Activated CD8-positive, alpha-beta T cell treated with anti-CD3 and anti-CD28 coated beads for 36 hours (primary cell): ENCODE measurements at regions not wholly inside any gene's neighbourhood (a gene's known extent, or its start where the extent isn't known, plus 50 kb on each side); places are given as distances from the start of the nearest gene placed in this dataset.
A peak's percentile ranks its signal among the peaks of the same experiment; 100 is the strongest.

Source experiments
- ATAC-seq: fragments of 200-7000 bp; cut with Tn5 transposase; one replicate; pipeline ENCODE4 v1.10.0; 2021; ENCODE audit warnings: mild to moderate bottlenecking, moderate library complexity
- CTCF ChIA-PET: fragments of 350-600 bp; sonication (Branson Sonifier 250); formaldehyde crosslinking; loops from one replicate; lab custom pipeline; 2021; ENCODE audit warnings: antibody characterized with exemption; lab: Charles Lee
- POLR2A ChIA-PET: fragments of 350-600 bp; sonication (Branson Sonifier 250); formaldehyde crosslinking; loops from one replicate; lab custom pipeline; 2021; ENCODE audit warnings: antibody characterized with exemption; lab: Charles Lee
- DNase-seq: peaks from one replicate; pipeline ENCODE4 v3.0.0-alpha.2; 2020
- H3K27ac Mint-ChIP-seq: one replicate; pipeline ENCODE4 v1.8.0; 2021; ENCODE audit warnings: mild to moderate bottlenecking, mixed read lengths
- H3K27me3 Mint-ChIP-seq: one replicate; pipeline ENCODE4 v1.8.0; 2021; ENCODE audit warnings: mixed read lengths
- H3K36me3 Mint-ChIP-seq: one replicate; pipeline ENCODE4 v1.8.0; 2021; ENCODE audit warnings: low read depth, mixed read lengths
- H3K4me1 Mint-ChIP-seq: one replicate; pipeline ENCODE4 v1.8.0; 2021; ENCODE audit warnings: low read depth, mixed read lengths
- H3K4me3 Mint-ChIP-seq: one replicate; pipeline ENCODE4 v1.8.0; 2021; ENCODE audit warnings: mild to moderate bottlenecking, moderate library complexity, mixed read lengths
- H3K9me3 Mint-ChIP-seq: one replicate; pipeline ENCODE4 v1.8.0; 2021; ENCODE audit warnings: mixed read lengths
- CTCF ChIP-seq: fragments of 200-600 bp; IDR thresholded peaks from one replicate; pipeline ENCODE4 v1.8.0; 2022; ENCODE audit warnings: antibody characterized with exemption, mild to moderate bottlenecking
- intact Hi-C: fragments of 100-400 bp; cut with micrococcal nuclease; formaldehyde crosslinking; loops from one replicate; pipeline ENCODE4 v1.10.0; 2022

GRCh38 chr14:66389481-66389880 lies 96.7 kb upstream of the CCDC196 start:
- no peaks in the 10 kb centered on the region for H3K9me3 Mint-ChIP-seq
- DNase-seq (no peak), ATAC-seq (no peak)
- H3K27ac Mint-ChIP-seq, result no peak overlapping the region
- H3K4me3 Mint-ChIP-seq, result no peak overlapping the region
- no peaks in the 10 kb centered on the region for H3K36me3 Mint-ChIP-seq
- H3K27me3 Mint-ChIP-seq, result no peaks in the 10 kb centered on the region
- intact Hi-C loops, result no loop called here
- ChIA-PET CTCF (interaction anchor here (0.9 kb wide), 1 partner anchor 30 kb away, joined by 4 read pairs; no protein-coding TSS in a partner anchor), POLR2A (no interaction called here)
- no peak for TF ChIP-seq CTCF
- H3K4me1 Mint-ChIP-seq, result no peaks in the 10 kb centered on the region

- no peak for TF ChIP-seq CTCF
- Mint-ChIP-seq H3K4me1 (peaks cover 13% of the 10 kb centered on the region), H3K27ac (no peak overlapping the region), H3K36me3 (no peaks in the 10 kb centered on the region), H3K4me3 (no peak overlapping the region), H3K27me3 (no peaks in the 10 kb centered on the region), H3K9me3 (no peaks in the 10 kb centered on the region)
- DNase-seq (peak; percentile 58), ATAC-seq (peak; percentile 87)
- intact Hi-C loops, result no loop called here
- POLR2A ChIA-PET, result no interaction called here
- CTCF ChIA-PET, result interaction anchor here (1.0 to 3.5 kb wide), 6 partner anchors 8 to 38 kb away, joined by 3 to 40 read pairs (median 4); no protein-coding TSS in a partner anchor
Observed at GRCh38 chr14:66395300-66395699, 90.9 kb upstream of the CCDC196 start.

- no peaks in the 10 kb centered on the region for H3K9me3 Mint-ChIP-seq
- CTCF ChIA-PET, result interaction anchor here (1.8 to 3.5 kb wide), 2 partner anchors 37 to 39 kb away, joined by 5 to 40 read pairs; no protein-coding TSS in a partner anchor
Observed at GRCh38 chr14:66396164-66396563, 90.0 kb upstream of the CCDC196 start.

GRCh38 chr14:66398437-66398836 lies 87.7 kb upstream of the CCDC196 start:
- no peaks in the 10 kb centered on the region for H3K9me3 Mint-ChIP-seq
- no peak overlapping the region for H3K4me3 Mint-ChIP-seq
- H3K36me3 Mint-ChIP-seq, result no peaks in the 10 kb centered on the region
- no peak overlapping the region for H3K27ac Mint-ChIP-seq
- no peaks in the 10 kb centered on the region for H3K27me3 Mint-ChIP-seq
- TF ChIP-seq CTCF, result no peak
- ChIA-PET CTCF (interaction anchor here (3.6 kb wide), 1 partner anchor 39 kb away, joined by 26 read pairs; no protein-coding TSS in a partner anchor), POLR2A (interaction anchor here (0.6 kb wide), 1 partner anchor 68 kb away, joined by 3 read pairs; no protein-coding TSS in a partner anchor)
- no peak for ATAC-seq
- intact Hi-C loops, result no loop called here
- peaks cover 19% of the 10 kb centered on the region for H3K4me1 Mint-ChIP-seq
- peak; percentile 10 for DNase-seq

More at GRCh38 chr14:66396164-66396563, 90.0 kb upstream of the CCDC196 start:
- peaks cover 13% of the 10 kb centered on the region for H3K4me1 Mint-ChIP-seq
- no peak overlapping the region for H3K4me3 Mint-ChIP-seq
- H3K27ac Mint-ChIP-seq, result no peak overlapping the region
- H3K36me3 Mint-ChIP-seq, result no peaks in the 10 kb centered on the region
- ATAC-seq, result no peak
- no peak for TF ChIP-seq CTCF
- POLR2A ChIA-PET, result no interaction called here
- H3K27me3 Mint-ChIP-seq, result no peaks in the 10 kb centered on the region
- DNase-seq, result no peak
- intact Hi-C loops, result no loop called here

- H3K36me3 Mint-ChIP-seq, result no peaks in the 10 kb centered on the region
- DNase-seq (no peak), ATAC-seq (no peak)
- ChIA-PET POLR2A (no interaction called here), CTCF (interaction anchor here (0.8 to 3.6 kb wide), 5 partner anchors 13 to 96 kb away, joined by 3 to 38 read pairs (median 7); no protein-coding TSS in a partner anchor)
- H3K4me3 Mint-ChIP-seq, result no peak overlapping the region
- intact Hi-C loops, result no loop called here
- peak; percentile 43 for TF ChIP-seq CTCF
- H3K4me1 Mint-ChIP-seq, result peaks cover 12% of the 10 kb centered on the region
- H3K9me3 Mint-ChIP-seq, result no peaks in the 10 kb centered on the region
- H3K27me3 Mint-ChIP-seq, result no peaks in the 10 kb centered on the region
- H3K27ac Mint-ChIP-seq, result no peak overlapping the region
Observed at GRCh38 chr14:66401449-66402095, 84.6 kb upstream of the CCDC196 start.
